H1 (cell line): ENCODE measurements at regions not wholly inside any gene's neighbourhood (a gene's known extent, or its start where the extent isn't known, plus 50 kb on each side); places are given as distances from the start of the nearest gene placed in this dataset.

Experiments used
- CTCF ChIA-PET: fragments of 300-600 bp; sonication (Branson Sonifier 250); formaldehyde crosslinking; loops from one replicate; lab custom pipeline; 2021; ENCODE audit not compliant: partially characterized antibody; lab: Charles Lee
- POLR2A ChIA-PET: fragments of 300-600 bp; sonication (Branson Sonifier 250); formaldehyde crosslinking; loops from one replicate; lab custom pipeline; 2021; ENCODE audit warnings: inconsistent platforms; ENCODE audit not compliant: partially characterized antibody; lab: Charles Lee
- DNase-seq, 2 experiments: peaks; one replicate each; pipeline versions ENCODE4 v3.0.0 to v3.0.0-alpha.2; 2010 to 2022; ENCODE audit warnings: low spot score in 2 of 2, low read depth in 1 of 2, mixed read lengths in 1 of 2
- FAIRE-seq: peaks from 2 replicates; lab custom pipeline; 2011; peaks lifted over from hg19 to GRCh38; lab: Jason Lieb, UNC
- H2AFZ ChIP-seq: 2 replicates; pipeline ENCODE4 v1.8.1; 2012; ENCODE audit warnings: low read length, inconsistent platforms
- H2AK5ac ChIP-seq: 2 replicates; pipeline ENCODE4 v1.6.1; 2013; ENCODE audit warnings: low read depth, low read length
- H2BK120ac ChIP-seq: replicated peaks from 2 replicates; pipeline ENCODE3; 2013; ENCODE audit warnings: low read depth, low read length, inconsistent platforms
- H2BK12ac ChIP-seq: 2 replicates; pipeline ENCODE4 v1.6.1; 2013; ENCODE audit warnings: low read depth, low read length
- H2BK15ac ChIP-seq: 2 replicates; pipeline ENCODE4 v1.6.1; 2013; ENCODE audit warnings: low read length
- H2BK20ac ChIP-seq: 2 replicates; pipeline ENCODE4 v1.6.1; 2013; ENCODE audit warnings: low read length
- H2BK5ac ChIP-seq: 2 replicates; pipeline ENCODE4 v1.6.1; 2013; ENCODE audit warnings: low read depth, low read length
- H3K14ac ChIP-seq: 2 replicates; pipeline ENCODE4 v1.6.1; 2013; ENCODE audit warnings: inconsistent platforms; ENCODE audit not compliant: insufficient read length
- H3K18ac ChIP-seq: 2 replicates; pipeline ENCODE4 v1.6.1; 2013; ENCODE audit warnings: low read length; ENCODE audit errors: extremely low read depth
- H3K23ac ChIP-seq: 2 replicates; pipeline ENCODE4 v1.6.1; 2013; ENCODE audit warnings: inconsistent platforms; ENCODE audit not compliant: insufficient read length
- H3K23me2 ChIP-seq: 2 replicates; pipeline ENCODE4 v1.6.1; 2013; ENCODE audit warnings: low read depth, low read length
- H3K27ac ChIP-seq: 2 replicates; pipeline ENCODE4 v1.6.1; 2011; ENCODE audit warnings: low read depth, low read length, inconsistent platforms
- H3K27me3 ChIP-seq, 4 experiments: replicated peaks in 1 of 4; 1 replicate in 1 of 4; 2 replicates in 3 of 4; pipeline versions ENCODE4 v1.6.1 to v1.8.1; 2011 to 2013; ENCODE audit warnings: low read length in 3 of 4, mild to moderate bottlenecking in 3 of 4, inconsistent platforms in 2 of 4, mixed read lengths in 2 of 4, moderate library complexity in 1 of 4; ENCODE audit not compliant: control insufficient read depth in 3 of 4, insufficient read depth in 3 of 4; ENCODE audit errors: extremely low read depth in 1 of 4
- H3K36me3 ChIP-seq, 4 experiments: 2 replicates each; pipeline versions ENCODE4 v1.6.1 to v1.8.1; 2011 to 2013; ENCODE audit warnings: mild to moderate bottlenecking in 4 of 4, low read length in 3 of 4, moderate library complexity in 2 of 4, control low read depth in 1 of 4, inconsistent platforms in 1 of 4; ENCODE audit not compliant: insufficient read depth in 4 of 4, control insufficient read depth in 2 of 4
- H3K4ac ChIP-seq: replicated peaks from 2 replicates; pipeline ENCODE3; 2013; ENCODE audit warnings: low read length, low read depth, mixed read lengths, inconsistent platforms; ENCODE audit not compliant: insufficient read length
- H3K4me1 ChIP-seq, 4 experiments: replicated peaks in 1 of 4; 1 replicate in 1 of 4; 2 replicates in 3 of 4; pipeline versions ENCODE4 v1.6.1 to v1.8.1; 2011 to 2013; ENCODE audit warnings: low read length in 3 of 4, inconsistent platforms in 2 of 4, mixed read lengths in 1 of 4; ENCODE audit not compliant: insufficient read depth in 4 of 4, control insufficient read depth in 3 of 4
- H3K4me2 ChIP-seq, 2 experiments: 2 replicates each; pipeline versions ENCODE4 v1.6.1 to v1.8.1; 2011 to 2013; ENCODE audit warnings: low read depth in 2 of 2, low read length in 2 of 2, control low read depth in 1 of 2, inconsistent platforms in 1 of 2, mild to moderate bottlenecking in 1 of 2; ENCODE audit not compliant: insufficient read depth in 1 of 2
- H3K4me3 ChIP-seq, 4 experiments: fragments of 200-600, 300-600 bp in 1 of 4; sonication (generic), shearing (Covaris generic), sonication (Bioruptor Twin) in 1 of 4; 2 replicates each; pipeline versions ENCODE4 v1.5.1 to v1.8.1; 2011 to 2016; ENCODE audit warnings: low read length in 4 of 4, low read depth in 3 of 4, control low read depth in 2 of 4, inconsistent platforms in 2 of 4, mild to moderate bottlenecking in 2 of 4, mixed read lengths in 1 of 4, moderate library complexity in 1 of 4; ENCODE audit not compliant: insufficient read depth in 2 of 4; ENCODE audit errors: extremely low read depth in 1 of 4
- H3K56ac ChIP-seq: replicated peaks from 2 replicates; pipeline ENCODE3; 2013; ENCODE audit warnings: low read depth, mild to moderate bottlenecking, mixed read lengths, low read length, inconsistent platforms; ENCODE audit not compliant: insufficient read length
- H3K79me1 ChIP-seq: 2 replicates; pipeline ENCODE4 v1.6.1; 2013; ENCODE audit warnings: low read depth, low read length, control low read depth
- H3K79me2 ChIP-seq, 2 experiments: 2 replicates each; pipeline versions ENCODE4 v1.6.1 to v1.8.1; 2012 to 2013; ENCODE audit warnings: low read length in 2 of 2, mild to moderate bottlenecking in 2 of 2, inconsistent platforms in 1 of 2; ENCODE audit not compliant: insufficient read depth in 2 of 2, control insufficient read depth in 1 of 2
- H3K9ac ChIP-seq, 4 experiments: replicated peaks in 1 of 4; 1 replicate in 1 of 4; 2 replicates in 3 of 4; pipeline versions ENCODE4 v1.6.1 to v1.8.1; 2011 to 2013; ENCODE audit warnings: low read depth in 3 of 4, low read length in 3 of 4, control low read depth in 2 of 4, mild to moderate bottlenecking in 2 of 4, moderate library complexity in 2 of 4, inconsistent platforms in 1 of 4; ENCODE audit errors: extremely low read depth in 1 of 4
- H3K9me3 ChIP-seq, 2 experiments: 2 replicates each; pipeline versions ENCODE4 v1.6.1 to v1.8.1; 2012 to 2013; ENCODE audit warnings: mild to moderate bottlenecking in 2 of 2, moderate library complexity in 2 of 2, control low read depth in 1 of 2, inconsistent platforms in 1 of 2, low read depth in 1 of 2, low read length in 1 of 2, mixed read lengths in 1 of 2; ENCODE audit not compliant: insufficient read depth in 2 of 2
- H4K20me1 ChIP-seq, 2 experiments: replicated peaks in 1 of 2; 2 replicates each; pipeline versions ENCODE3 to v1.8.1; 2011 to 2013; ENCODE audit warnings: inconsistent platforms in 2 of 2, low read length in 2 of 2, mild to moderate bottlenecking in 1 of 2; ENCODE audit not compliant: insufficient read depth in 2 of 2, control insufficient read depth in 1 of 2
- H4K5ac ChIP-seq: 2 replicates; pipeline ENCODE4 v1.6.1; 2013; ENCODE audit warnings: low read length, low read depth, mixed read lengths, inconsistent platforms; ENCODE audit not compliant: insufficient read length
- H4K8ac ChIP-seq: 2 replicates; pipeline ENCODE4 v1.8.0; 2013; ENCODE audit warnings: mild to moderate bottlenecking, moderate library complexity, low read length, inconsistent platforms; ENCODE audit not compliant: insufficient read depth; ENCODE audit errors: extremely low read depth
- H4K91ac ChIP-seq: replicated peaks from 2 replicates; pipeline ENCODE3; 2013; ENCODE audit warnings: low read length, mixed read lengths, inconsistent platforms; ENCODE audit not compliant: insufficient read length
- RXRA ChIP-seq: IDR thresholded peaks from 2 replicates; pipeline ENCODE4 v1.6.1; 2011; ENCODE audit warnings: low read depth, mild to moderate bottlenecking, low read length, moderate library complexity; ENCODE audit not compliant: insufficient read depth
- SUZ12 ChIP-seq: fragments of 200-600 bp; sonication (generic); IDR thresholded peaks from 2 replicates; pipeline ENCODE4 v1.6.1; 2012; ENCODE audit warnings: mild to moderate bottlenecking, inconsistent platforms, low read length, moderate library complexity, mixed read lengths
- WGBS, 2 experiments: shearing (Covaris generic) in 1 of 2; methylation state at CpG; one replicate each; pipeline versions ENCODE4 v1.1.6 to v1.1.7; 2013 to 2015; ENCODE audit warnings: low lambda C conversion rate in 2 of 2, mixed read lengths in 2 of 2, inconsistent platforms in 1 of 2, low coverage in 1 of 2, missing lambda C conversion rate in 1 of 2; ENCODE audit not compliant: insufficient replicate concordance in 2 of 2, insufficient coverage in 1 of 2, insufficient read length in 1 of 2; ENCODE audit errors: extremely low coverage in 1 of 2, missing lambda C conversion rate in 1 of 2; 5-methylcytosine and 5-hydroxymethylcytosine counted together

- FAIRE-seq = no peak
- H3K9me3 ChIP-seq = no peaks in the 10 kb centered on the region
These were observed 1757.9 kb upstream of the LRRTM1 start for GRCh38 chr2:82062463-82062862.

More at GRCh38 chr2:82062463-82062862, 1757.9 kb upstream of the LRRTM1 start:
- Histone ChIP-seq H4K91ac (no peak overlapping the region), H2BK12ac (no peak overlapping the region), H4K8ac (no peak overlapping the region), H3K4me3 (no peak overlapping the region), H2BK20ac (no peak overlapping the region), H2BK120ac (no peak overlapping the region), H4K5ac (no peak overlapping the region), H3K18ac (no peak overlapping the region), H3K36me3 (no peaks in the 10 kb centered on the region), H3K4me1 (peaks cover 0 to 5% (median 0%) of the 10 kb centered on the region in 4 experiments; a peak in 1 of 7 replicates), H3K4me2 (peak overlapping the region in 1 of 2 experiments; percentile 18; a peak in 1 of 4 replicates), H3K14ac (no peak overlapping the region), H3K23ac (no peak overlapping the region), H3K9ac (no peak overlapping the region), H3K79me1 (no peaks in the 10 kb centered on the region), H2AFZ (no peak overlapping the region), H3K27me3 (no peaks in the 10 kb centered on the region), H3K56ac (no peak overlapping the region), H2BK15ac (no peak overlapping the region), H2AK5ac (no peak overlapping the region), H3K79me2 (no peaks in the 10 kb centered on the region), H3K23me2 (no peaks in the 10 kb centered on the region), H2BK5ac (no peak overlapping the region), H4K20me1 (no peaks in the 10 kb centered on the region), H3K27ac (no peak overlapping the region), H3K4ac (no peak overlapping the region)
- TF ChIP-seq RXRA = 0 out of 2 replicates have a peak, but pooled peaks have one; percentile 75
- TF ChIP-seq SUZ12 = no peak
- ChIA-PET POLR2A (no interaction called here), CTCF (interaction anchor here (0.7 kb wide), 1 partner anchor 588 kb away, joined by 3 read pairs; no protein-coding TSS in a partner anchor)
- 14% methylated on average over 2 of the region's 2 CpGs; no CpG with 5 or more reads in 1 of the 2 experiments for WGBS, 2 experiments
- peak in 1 of 2 experiments; percentile 27 for DNase-seq
